ENCODE measurements at regions not wholly inside any gene's neighbourhood (a gene's known extent, or its start where the extent isn't known, plus 50 kb on each side); places are given as distances from the start of the nearest gene placed in this dataset.

GRCh38 chr6:40256224-40256623 lies 322.0 kb upstream of the MOCS1 start:
- Histone ChIP-seq H3K9me3 (ENCODE audit: insufficient read depth, low read length) (0 out of 2 replicates have a peak, but pooled peaks cover 2% of the 10 kb centered on the region), H3K79me2 (ENCODE audit: low read length) (no peaks in the 10 kb centered on the region), H3K27ac (ENCODE audit: low read length) (no peak overlapping the region), H4K20me1 (ENCODE audit: insufficient read depth, low read length) (no peaks in the 10 kb centered on the region), H3K27me3 (ENCODE audit: low read depth, low read length) (no peaks in the 10 kb centered on the region), H3K4me1 (ENCODE audit: low read length) (peaks cover 22% of the 10 kb centered on the region), H3K4me2 (ENCODE audit: low read length) (no peak overlapping the region), H2AFZ (ENCODE audit: low read depth, low read length) (no peak overlapping the region), H3K9ac (ENCODE audit: low read length) (no peak overlapping the region), H3K4me3 (ENCODE audit: low read length) (no peak overlapping the region), H3K36me3 (replicated peaks; ENCODE audit: low read depth, low read length) (no peaks in the 10 kb centered on the region)
- TF ChIP-seq EZH2phosphoT487 (IDR thresholded peaks at IDR 0.05; ENCODE audit: low read depth) (no peak), CTCF (IDR thresholded peaks at IDR 0.05; ENCODE audit: low read depth, low read length) (no peak)

DNA sequence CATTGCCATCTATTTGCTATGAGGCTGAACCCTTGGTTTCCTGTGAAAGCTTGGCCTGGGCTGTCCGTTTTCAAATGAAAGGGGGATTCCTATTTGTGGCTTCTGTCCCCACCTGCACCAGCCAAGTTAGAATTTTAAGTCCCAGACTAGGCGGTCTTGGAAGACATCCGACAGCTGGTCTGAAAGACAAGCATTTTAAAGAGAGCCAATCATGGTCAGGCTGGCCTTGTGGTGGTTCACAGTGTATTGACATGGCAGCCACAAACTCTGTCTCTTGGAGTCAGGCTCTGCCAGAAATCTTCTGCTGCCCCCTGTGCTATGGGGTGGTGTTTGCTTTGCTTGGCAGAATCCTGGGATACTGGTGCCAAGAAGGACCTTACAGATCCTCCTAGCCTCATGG lies 319.2 kb upstream of the MOCS1 start:
- no peak overlapping the region for H2AFZ ChIP-seq (ENCODE audit: low read depth, low read length)

GRCh38 chr6:40252531-40253258 lies 318.4 kb upstream of the MOCS1 start:
- 0 out of 2 replicates have a peak overlapping the region, but pooled peaks have one; percentile 48 for H3K9ac ChIP-seq (ENCODE audit: low read length)
- no peaks in the 10 kb centered on the region for H3K36me3 ChIP-seq (replicated peaks; ENCODE audit: low read depth, low read length)
- no peak for TF ChIP-seq EZH2phosphoT487 (IDR thresholded peaks at IDR 0.05; ENCODE audit: low read depth)
- no peak for TF ChIP-seq CTCF (IDR thresholded peaks at IDR 0.05; ENCODE audit: low read depth, low read length)
- no peak overlapping the region for H3K4me3 ChIP-seq (ENCODE audit: low read length)
- H3K4me2 ChIP-seq (ENCODE audit: low read length) = peak overlapping the region; percentile 48
- 0 out of 2 replicates have a peak overlapping the region, but pooled peaks have one; percentile 3 for H2AFZ ChIP-seq (ENCODE audit: low read depth, low read length)
- H4K20me1 ChIP-seq (ENCODE audit: insufficient read depth, low read length) = no peaks in the 10 kb centered on the region
- no peaks in the 10 kb centered on the region for H3K27me3 ChIP-seq (ENCODE audit: low read depth, low read length)
- H3K9me3 ChIP-seq (ENCODE audit: insufficient read depth, low read length) = no peaks in the 10 kb centered on the region
- H3K4me1 ChIP-seq (ENCODE audit: low read length) = peaks cover 36% of the 10 kb centered on the region
- no peaks in the 10 kb centered on the region for H3K79me2 ChIP-seq (ENCODE audit: low read length)
- peak overlapping the region; percentile 47 for H3K27ac ChIP-seq (ENCODE audit: low read length)

More for the DNA sequence above, 319.2 kb upstream of the MOCS1 start:
- Histone ChIP-seq H4K20me1 (ENCODE audit: insufficient read depth, low read length) (no peaks in the 10 kb centered on the region), H3K9ac (ENCODE audit: low read length) (no peak overlapping the region), H3K9me3 (ENCODE audit: insufficient read depth, low read length) (no peaks in the 10 kb centered on the region), H3K79me2 (ENCODE audit: low read length) (no peaks in the 10 kb centered on the region), H3K27ac (ENCODE audit: low read length) (no peak overlapping the region), H3K27me3 (ENCODE audit: low read depth, low read length) (no peaks in the 10 kb centered on the region), H3K36me3 (replicated peaks; ENCODE audit: low read depth, low read length) (no peaks in the 10 kb centered on the region), H3K4me1 (ENCODE audit: low read length) (peaks cover 36% of the 10 kb centered on the region), H3K4me2 (ENCODE audit: low read length) (no peak overlapping the region), H3K4me3 (ENCODE audit: low read length) (no peak overlapping the region)
- TF ChIP-seq CTCF (IDR thresholded peaks at IDR 0.05; ENCODE audit: low read depth, low read length) (no peak), EZH2phosphoT487 (IDR thresholded peaks at IDR 0.05; ENCODE audit: low read depth) (no peak)

GRCh38 chr6:40251637-40252300 lies 317.5 kb upstream of the MOCS1 start:
- Histone ChIP-seq H3K4me2 (ENCODE audit: low read length) (peak overlapping the region; percentile 48), H3K9me3 (ENCODE audit: insufficient read depth, low read length) (no peaks in the 10 kb centered on the region), H3K4me1 (ENCODE audit: low read length) (peaks cover 36% of the 10 kb centered on the region), H3K36me3 (replicated peaks; ENCODE audit: low read depth, low read length) (no peaks in the 10 kb centered on the region), H3K27me3 (ENCODE audit: low read depth, low read length) (no peaks in the 10 kb centered on the region), H4K20me1 (ENCODE audit: insufficient read depth, low read length) (no peaks in the 10 kb centered on the region), H2AFZ (ENCODE audit: low read depth, low read length) (peak overlapping the region; percentile 13; the same call in 1 of the 2 replicates), H3K27ac (ENCODE audit: low read length) (peak overlapping the region; percentile 47), H3K79me2 (ENCODE audit: low read length) (no peaks in the 10 kb centered on the region), H3K9ac (ENCODE audit: low read length) (peak overlapping the region; percentile 48), H3K4me3 (ENCODE audit: low read length) (peak overlapping the region; percentile 28; the same call in 1 of the 2 replicates)
- TF ChIP-seq CTCF (IDR thresholded peaks at IDR 0.05; ENCODE audit: low read depth, low read length) (no peak), EZH2phosphoT487 (IDR thresholded peaks at IDR 0.05; ENCODE audit: low read depth) (no peak)
